K562 (cell line): ENCODE measurements at regions not wholly inside any gene's neighbourhood (a gene's known extent, or its start where the extent isn't known, plus 50 kb on each side); places are given as distances from the start of the nearest gene placed in this dataset.

ENCODE experiments used
- BRF2 ChIP-seq: IDR thresholded peaks from 3 replicates; pipeline ENCODE4 v1.6.1; 2011; ENCODE audit warnings: borderline replicate concordance, mild to moderate bottlenecking; ENCODE audit not compliant: insufficient read length, insufficient read depth
- CREB3 ChIP-seq: fragments of 450-650 bp; conservative IDR thresholded peaks from 2 replicates; pipeline ENCODE4 v1.6.1; 2016; ENCODE audit warnings: missing genetic modification characterization, low read depth, mild to moderate bottlenecking, missing compliant biosample characterization, moderate library complexity
- CREBBP ChIP-seq: IDR thresholded peaks from one replicate; pipeline ENCODE4 v1.6.1; 2012; ENCODE audit warnings: low read depth, mild to moderate bottlenecking, control low read depth, inconsistent platforms, low read length
- CTCF ChIP-seq, 3 experiments: IDR thresholded peaks in 2 of 3; conservative IDR thresholded peaks in 1 of 3; 2 replicates each; pipeline ENCODE4 v1.5.1; 2011 to 2012; ENCODE audit warnings: low read length in 3 of 3, mild to moderate bottlenecking in 3 of 3, control low read depth in 2 of 3, improper control_type of control experiment in 1 of 3, inconsistent platforms in 1 of 3, low read depth in 1 of 3, mixed read lengths in 1 of 3, moderate library complexity in 1 of 3; ENCODE audit not compliant: insufficient read depth in 2 of 3
- EP300 ChIP-seq: IDR thresholded peaks from 2 replicates; pipeline ENCODE4 v1.6.1; 2012; ENCODE audit warnings: low read length, improper control_type of control experiment
- MEF2A ChIP-seq: IDR thresholded peaks from 2 replicates; pipeline ENCODE4 v1.6.1; 2011; ENCODE audit warnings: low read depth, mild to moderate bottlenecking, low read length, moderate library complexity; ENCODE audit not compliant: control insufficient read depth
- RB1 ChIP-seq: fragments of 450-650 bp; IDR thresholded peaks from 2 replicates; pipeline ENCODE4 v1.6.1; 2017; ENCODE audit warnings: low read depth, mild to moderate bottlenecking
- SNAPC5 ChIP-seq: fragments of 250-450 bp; sonication (Bioruptor Pico); IDR thresholded peaks from 2 replicates; pipeline ENCODE4 v1.8.0; 2021; ENCODE audit warnings: moderate library complexity, mild to moderate bottlenecking, inconsistent platforms
- TAF1 ChIP-seq: IDR thresholded peaks from 2 replicates; pipeline ENCODE4 v1.6.1; 2011; ENCODE audit warnings: mild to moderate bottlenecking, low read length, moderate library complexity; ENCODE audit not compliant: insufficient read depth, control insufficient read depth, severe bottlenecking; ENCODE audit errors: extremely low read depth
- TCF7 ChIP-seq: sonication (generic); IDR thresholded peaks from 2 replicates; pipeline ENCODE4 v1.6.1; 2016; ENCODE audit warnings: antibody characterized with exemption, borderline replicate concordance
- TCF7L2 ChIP-seq: fragments of 150-350 bp; IDR thresholded peaks from 2 replicates; pipeline ENCODE4 v1.6.1; 2016; ENCODE audit warnings: low read depth, mild to moderate bottlenecking, low read length, moderate library complexity
- THRA ChIP-seq: fragments of 450-650 bp; IDR thresholded peaks from 2 replicates; pipeline ENCODE4 v1.6.1; 2017; ENCODE audit warnings: mild to moderate bottlenecking, moderate library complexity
- ZC3H8 ChIP-seq: fragments of 450-650 bp; IDR thresholded peaks from 2 replicates; pipeline ENCODE4 v1.6.1; 2017

- TF ChIP-seq TCF7, result no peak
- no peak for TF ChIP-seq SNAPC5 (CRISPR knock-in tag)
- no peak for TF ChIP-seq BRF2
- no peak for TF ChIP-seq CTCF (IDR thresholded peaks at IDR 0.05 in 2 of 3, conservative IDR thresholded peaks at IDR 0.05 in 1 of 3; ENCODE audit: insufficient read depth in 2 of 3, low read depth in 1 of 3, low read length in 3 of 3)
- no peak for TF ChIP-seq TCF7L2
- TF ChIP-seq THRA, result no peak
- no peak for TF ChIP-seq TAF1
- TF ChIP-seq MEF2A, result no peak
- TF ChIP-seq EP300, result no peak
- no peak for TF ChIP-seq CREBBP
- no peak for TF ChIP-seq ZC3H8
- TF ChIP-seq RB1, result no peak
- no peak for TF ChIP-seq CREB3 (tag)
These were observed 437.5 kb downstream of the CBLN4 start for GRCh38 chr20:55567826-55568225.
